SK-N-SH (cell line): ENCODE measurements at regions not wholly inside any gene's neighbourhood (a gene's known extent, or its start where the extent isn't known, plus 50 kb on each side); places are given as distances from the start of the nearest gene placed in this dataset.

ENCODE experiments used
- CTCF ChIA-PET: fragments of 300-600, 350-600 bp; formaldehyde crosslinking; extraction: SDS; loops from one replicate; lab custom pipeline; 2021; lab: Yijun Ruan, JAX
- POLR2A ChIA-PET: fragments of 350-600 bp; sonication (Branson Sonifier 250); formaldehyde crosslinking; extraction: SDS; loops from one replicate; lab custom pipeline; 2020; ENCODE audit warnings: antibody characterized with exemption, inconsistent platforms; lab: Yijun Ruan, JAX
- DNase-seq: peaks from one replicate; pipeline ENCODE4 v3.0.0; 2012
- H2AFZ ChIP-seq: fragments of 200-600 bp; sonication (generic); 2 replicates; pipeline ENCODE4 v1.8.1; 2016; ENCODE audit warnings: antibody characterized with exemption, mild to moderate bottlenecking, low read depth
- H3F3A ChIP-seq: fragments of 200-600 bp; sonication (generic); replicated peaks from 2 replicates; pipeline ENCODE3; 2016; ENCODE audit warnings: antibody characterized with exemption, mild to moderate bottlenecking; ENCODE audit not compliant: insufficient read depth
- H3K27ac ChIP-seq, 2 experiments: fragments of 200-500 bp in 1 of 2; fragments of 200-600 bp in 1 of 2; sonication (Bioruptor generic) in 1 of 2; sonication (generic), shearing (Covaris generic) in 1 of 2; 2 replicates each; pipeline versions ENCODE4 v1.5.1 to v1.6.1; 2014 to 2016; ENCODE audit warnings: low read depth in 2 of 2, inconsistent platforms in 1 of 2, low read length in 1 of 2, mild to moderate bottlenecking in 1 of 2, mixed read lengths in 1 of 2
- H3K27me3 ChIP-seq: fragments of 200-600 bp; sonication (generic), shearing (Covaris generic); 2 replicates; pipeline ENCODE4 v1.6.1; 2016; ENCODE audit warnings: mixed run types; ENCODE audit not compliant: insufficient read depth
- H3K36me3 ChIP-seq, 2 experiments: fragments of 200-500 bp in 1 of 2; fragments of 200-600 bp in 1 of 2; sonication (Bioruptor generic) in 1 of 2; sonication (generic) in 1 of 2; replicated peaks in 1 of 2; 2 replicates each; pipeline versions ENCODE3 to v1.5.1; 2014 to 2016; ENCODE audit warnings: low read length in 1 of 2, mild to moderate bottlenecking in 1 of 2; ENCODE audit not compliant: insufficient read depth in 2 of 2, control insufficient read depth in 1 of 2
- H3K4me1 ChIP-seq, 2 experiments: fragments of 200-500 bp in 1 of 2; fragments of 200-600 bp in 1 of 2; sonication (Bioruptor generic) in 1 of 2; sonication (generic), shearing (Covaris generic) in 1 of 2; 2 replicates each; pipeline versions ENCODE4 v1.5.1 to v1.6.1; 2014 to 2016; ENCODE audit warnings: low read depth in 1 of 2, low read length in 1 of 2, mixed run types in 1 of 2; ENCODE audit not compliant: insufficient read depth in 2 of 2, control insufficient read depth in 1 of 2
- H3K4me2 ChIP-seq: fragments of 200-600 bp; sonication (generic), shearing (Covaris generic); 2 replicates; pipeline ENCODE4 v1.6.1; 2017; ENCODE audit warnings: mixed run types
- H3K4me3 ChIP-seq, 2 experiments: fragments of 200-500 bp in 1 of 2; fragments of 200-600 bp in 1 of 2; sonication (Bioruptor generic) in 1 of 2; sonication (generic), shearing (Covaris generic) in 1 of 2; 2 replicates each; pipeline versions ENCODE4 v1.5.1 to v1.8.1; 2014 to 2016; ENCODE audit warnings: low read depth in 2 of 2, inconsistent platforms in 1 of 2, low read length in 1 of 2, mild to moderate bottlenecking in 1 of 2, mixed read lengths in 1 of 2, moderate library complexity in 1 of 2
- H3K79me2 ChIP-seq: fragments of 200-600 bp; sonication (generic); 2 replicates; pipeline ENCODE4 v1.8.1; 2017; ENCODE audit warnings: mild to moderate bottlenecking; ENCODE audit not compliant: insufficient read depth
- H3K9ac ChIP-seq: fragments of 200-600 bp; sonication (generic); 2 replicates; pipeline ENCODE4 v1.6.1; 2017; ENCODE audit warnings: mixed run types
- H3K9me2 ChIP-seq: fragments of 200-600 bp; sonication (generic); 2 replicates; pipeline ENCODE4 v1.6.1; 2017; ENCODE audit warnings: mixed run types
- H3K9me3 ChIP-seq: fragments of 200-600 bp; sonication (generic); 2 replicates; pipeline ENCODE4 v1.6.1; 2017; ENCODE audit warnings: mixed run types, mild to moderate bottlenecking, moderate library complexity
- H4K20me1 ChIP-seq: fragments of 200-600 bp; sonication (generic); 2 replicates; pipeline ENCODE4 v1.6.1; 2017; ENCODE audit warnings: mild to moderate bottlenecking, mixed run types; ENCODE audit not compliant: insufficient read depth
- EP300 ChIP-seq, 2 experiments: IDR thresholded peaks; 2 replicates each; pipeline versions ENCODE4 v1.4.0 to v1.6.1; 2012; ENCODE audit warnings: borderline replicate concordance in 1 of 2, low read depth in 1 of 2, low read length in 1 of 2
- EZH2phosphoT487 ChIP-seq: fragments of 200-600 bp; sonication (generic); IDR thresholded peaks from 2 replicates; pipeline ENCODE4 v1.6.1; 2017; ENCODE audit warnings: low read depth, mixed run types, mild to moderate bottlenecking, antibody characterized with exemption, moderate library complexity, borderline replicate concordance
- FOXM1 ChIP-seq: IDR thresholded peaks from 2 replicates; pipeline ENCODE4 v1.4.0; 2012; ENCODE audit warnings: low read depth, mild to moderate bottlenecking
- GABPA ChIP-seq: IDR thresholded peaks from 2 replicates; pipeline ENCODE4 v1.4.0; 2012; ENCODE audit warnings: low read depth, mild to moderate bottlenecking
- MEF2A ChIP-seq: IDR thresholded peaks from 2 replicates; pipeline ENCODE4 v1.4.0; 2012; ENCODE audit warnings: low read depth, borderline replicate concordance
- MXI1 ChIP-seq: IDR thresholded peaks from 2 replicates; pipeline ENCODE4 v1.6.1; 2012; ENCODE audit warnings: mild to moderate bottlenecking, low read depth, low read length, improper control_type of control experiment
- NFIC ChIP-seq: IDR thresholded peaks from 2 replicates; pipeline ENCODE4 v1.4.0; 2012; ENCODE audit warnings: borderline replicate concordance
- NRF1 ChIP-seq: IDR thresholded peaks from 2 replicates; pipeline ENCODE4 v1.6.1; 2012; ENCODE audit warnings: low read depth, mild to moderate bottlenecking, low read length
- RAD21 ChIP-seq: IDR thresholded peaks from 2 replicates; pipeline ENCODE4 v1.6.1; 2012; ENCODE audit warnings: mild to moderate bottlenecking, low read length
- RFX5 ChIP-seq: IDR thresholded peaks from 2 replicates; pipeline ENCODE4 v1.6.1; 2012; ENCODE audit warnings: mild to moderate bottlenecking, improper control_type of control experiment, low read length
- SIN3A ChIP-seq: IDR thresholded peaks from 2 replicates; pipeline ENCODE4 v1.6.1; 2012; ENCODE audit warnings: low read depth, mild to moderate bottlenecking, low read length, moderate library complexity, borderline replicate concordance
- SMC3 ChIP-seq: IDR thresholded peaks from 2 replicates; pipeline ENCODE4 v1.6.1; 2012; ENCODE audit warnings: low read depth, low read length, improper control_type of control experiment
- TAF1 ChIP-seq: IDR thresholded peaks from 2 replicates; pipeline ENCODE4 v1.6.1; 2012; ENCODE audit warnings: low read depth, mild to moderate bottlenecking, low read length, moderate library complexity, borderline replicate concordance
- TCF12 ChIP-seq: IDR thresholded peaks from 2 replicates; pipeline ENCODE4 v1.4.0; 2012
- TEAD4 ChIP-seq: IDR thresholded peaks from 2 replicates; pipeline ENCODE4 v1.4.0; 2012; ENCODE audit warnings: mild to moderate bottlenecking, borderline replicate concordance; ENCODE audit not compliant: insufficient read depth
- USF1 ChIP-seq: IDR thresholded peaks from 2 replicates; pipeline ENCODE4 v1.4.0; 2012; ENCODE audit warnings: low read depth, borderline replicate concordance
- YY1 ChIP-seq: IDR thresholded peaks from 2 replicates; pipeline ENCODE4 v1.4.0; 2012; ENCODE audit warnings: low read depth, mild to moderate bottlenecking
- ZBTB33 ChIP-seq: IDR thresholded peaks from 2 replicates; pipeline ENCODE4 v1.4.0; 2012; ENCODE audit warnings: low read depth, borderline replicate concordance
- WGBS: methylation state at CpG from one replicate; pipeline ENCODE4 v1.1.6; 2017; ENCODE audit warnings: low lambda C conversion rate; 5-methylcytosine and 5-hydroxymethylcytosine counted together
- TF ChIP-seq, protein P1 (sequence below): IDR thresholded peaks from 2 replicates; pipeline ENCODE4 v1.4.0; 2012; ENCODE audit warnings: low read depth
- TF ChIP-seq, protein P2 (sequence below): fragments of 150-350 bp; IDR thresholded peaks from 2 replicates; pipeline ENCODE4 v1.6.1; 2017; ENCODE audit warnings: antibody characterized with exemption, low read length, low read depth, borderline replicate concordance

DNA sequence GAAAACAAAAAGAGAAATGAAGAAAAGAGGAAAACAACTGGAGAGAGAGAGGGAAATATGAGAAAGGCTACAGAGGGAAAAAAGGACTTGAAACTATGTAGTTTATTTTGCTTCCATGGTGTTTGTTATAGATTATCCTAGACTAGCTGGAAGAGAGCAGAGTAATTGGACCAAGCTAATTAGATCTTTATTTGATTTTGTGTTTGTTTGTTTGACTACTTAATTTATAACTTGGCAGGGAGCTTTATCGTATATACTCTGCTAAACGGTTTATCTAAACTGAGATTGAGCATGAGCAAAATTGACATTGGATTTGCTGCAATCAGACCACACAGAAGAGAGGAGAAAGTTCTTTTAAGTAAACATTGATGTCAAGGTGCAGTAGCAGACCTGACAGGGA, 443.8 kb upstream of the USP24 start:
- Histone ChIP-seq H3F3A (peaks cover 15% of the 10 kb centered on the region), H3K36me3 (no peaks in the 10 kb centered on the region), H3K9ac (no peak overlapping the region), H3K27ac (no peak overlapping the region), H3K27me3 (no peaks in the 10 kb centered on the region), H3K9me2 (no peaks in the 10 kb centered on the region), H3K79me2 (no peaks in the 10 kb centered on the region), H3K4me3 (no peak overlapping the region), H3K4me1 (no peaks in the 10 kb centered on the region; a peak in 1 of 4 replicates), H4K20me1 (no peaks in the 10 kb centered on the region), H2AFZ (no peak overlapping the region), H3K9me3 (no peaks in the 10 kb centered on the region), H3K4me2 (no peak overlapping the region)
- ChIA-PET POLR2A (no interaction called here), CTCF (interaction anchor here (1.2 kb wide), 1 partner anchor 1905 kb away, joined by 4 read pairs; no protein-coding TSS in a partner anchor)
- TF ChIP-seq TEAD4: no peak
- no peak for TF ChIP-seq RAD21
- no peak for TF ChIP-seq ZBTB33
- no peak for TF ChIP-seq USF1
- DNase-seq: no peak
- WGBS: 77% methylated on average over 2 of the region's 2 CpGs

DNA sequence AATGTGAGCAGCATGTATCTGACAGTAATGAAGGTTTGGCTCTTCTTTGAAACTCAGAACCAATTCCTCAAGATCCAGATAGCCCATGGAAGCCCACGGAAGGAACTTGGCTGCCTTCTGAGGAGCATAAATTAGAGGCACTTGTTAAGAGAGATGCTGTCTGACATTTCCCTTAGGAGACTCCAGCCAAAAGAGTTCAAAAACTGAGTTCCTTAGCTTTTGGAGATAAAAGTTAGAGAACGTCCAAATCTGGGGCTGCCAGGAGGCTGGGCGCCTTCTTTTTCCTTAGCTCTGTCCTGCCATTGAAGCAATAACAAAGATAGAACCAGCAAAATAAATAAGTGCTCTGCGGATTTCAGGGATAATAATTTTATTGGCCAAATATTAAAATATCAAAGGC, 439.6 kb upstream of the USP24 start:
- Histone ChIP-seq H2AFZ (no peak overlapping the region), H3F3A (no peaks in the 10 kb centered on the region), H3K9me2 (no peaks in the 10 kb centered on the region), H3K9ac (no peak overlapping the region), H3K27ac (no peak overlapping the region), H3K4me3 (no peak overlapping the region), H3K36me3 (no peaks in the 10 kb centered on the region), H3K27me3 (no peaks in the 10 kb centered on the region), H4K20me1 (no peaks in the 10 kb centered on the region), H3K4me2 (no peak overlapping the region), H3K9me3 (no peaks in the 10 kb centered on the region), H3K79me2 (no peaks in the 10 kb centered on the region), H3K4me1 (peaks cover 0 to 2% of the 10 kb centered on the region in 2 experiments; a peak in 1 of 4 replicates)
- DNase-seq: no peak
- CTCF ChIA-PET: no interaction called here
- WGBS: 66% methylated on average over 4 of the region's 4 CpGs
- POLR2A ChIA-PET: no interaction called here
- TF ChIP-seq SMC3: no peak
- TF ChIP-seq YY1: no peak
- TF ChIP-seq FOXM1: no peak
- TF ChIP-seq TAF1: no peak
- no peak for TF ChIP-seq MEF2A
- TF ChIP-seq TCF12: no peak
- no peak for TF ChIP-seq EZH2phosphoT487
- no peak for TF ChIP-seq NFIC
- no peak for TF ChIP-seq MXI1
- TF ChIP-seq GABPA: no peak
- no peak for TF ChIP-seq USF1
- TF ChIP-seq SIN3A: no peak
- TF ChIP-seq RFX5: no peak
- no peak for TF ChIP-seq NRF1
- TF ChIP-seq, protein P1, sequence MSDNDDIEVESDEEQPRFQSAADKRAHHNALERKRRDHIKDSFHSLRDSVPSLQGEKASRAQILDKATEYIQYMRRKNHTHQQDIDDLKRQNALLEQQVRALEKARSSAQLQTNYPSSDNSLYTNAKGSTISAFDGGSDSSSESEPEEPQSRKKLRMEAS: no peak
- TF ChIP-seq ZBTB33: no peak
- TF ChIP-seq TEAD4: no peak
- TF ChIP-seq, protein P2, sequence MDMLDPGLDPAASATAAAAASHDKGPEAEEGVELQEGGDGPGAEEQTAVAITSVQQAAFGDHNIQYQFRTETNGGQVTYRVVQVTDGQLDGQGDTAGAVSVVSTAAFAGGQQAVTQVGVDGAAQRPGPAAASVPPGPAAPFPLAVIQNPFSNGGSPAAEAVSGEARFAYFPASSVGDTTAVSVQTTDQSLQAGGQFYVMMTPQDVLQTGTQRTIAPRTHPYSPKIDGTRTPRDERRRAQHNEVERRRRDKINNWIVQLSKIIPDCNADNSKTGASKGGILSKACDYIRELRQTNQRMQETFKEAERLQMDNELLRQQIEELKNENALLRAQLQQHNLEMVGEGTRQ: no peak
- no peak for TF ChIP-seq EP300 (IDR thresholded peaks at IDR 0.05; ENCODE audit: borderline replicate concordance in 1 of 2, low read depth in 1 of 2, low read length in 1 of 2)
